ENCODE measurements at regions not wholly inside any gene's neighbourhood (a gene's known extent, or its start where the extent isn't known, plus 50 kb on each side); places are given as distances from the start of the nearest gene placed in this dataset.

GRCh38 chr9:13970018-13970417, 343.9 kb downstream of the NFIB start:
- H3K27me3 ChIP-seq: no peaks in the 10 kb centered on the region
- H3K9me3 ChIP-seq: no peaks in the 10 kb centered on the region
- H3K4me3 ChIP-seq (ENCODE audit: low read depth, low read length): no peak overlapping the region
- no peak for DNase-seq
- peaks cover 22% of the 10 kb centered on the region; the same call in 1 of the 2 replicates for H3K4me1 ChIP-seq
- TF ChIP-seq CTCF (IDR thresholded peaks at IDR 0.05; ENCODE audit: low read depth, low read length): no peak
- H3K36me3 ChIP-seq: no peaks in the 10 kb centered on the region

- no peak for DNase-seq
- Histone ChIP-seq H3K36me3 (no peaks in the 10 kb centered on the region), H3K4me1 (peaks cover 21% of the 10 kb centered on the region; the same call in 1 of the 2 replicates), H3K4me3 (ENCODE audit: low read depth, low read length) (no peak overlapping the region), H3K9me3 (no peaks in the 10 kb centered on the region), H3K27me3 (no peaks in the 10 kb centered on the region)
- TF ChIP-seq CTCF (IDR thresholded peaks at IDR 0.05; ENCODE audit: low read depth, low read length): no peak
Measured at GRCh38 chr9:13967438-13967837, 346.5 kb downstream of the NFIB start.

- Histone ChIP-seq H3K9me3 (no peaks in the 10 kb centered on the region), H3K4me3 (ENCODE audit: low read depth, low read length) (no peak overlapping the region), H3K4me1 (peaks cover 17% of the 10 kb centered on the region; the same call in 1 of the 2 replicates), H3K36me3 (no peaks in the 10 kb centered on the region), H3K27me3 (no peaks in the 10 kb centered on the region)
- no peak for TF ChIP-seq CTCF (IDR thresholded peaks at IDR 0.05; ENCODE audit: low read depth, low read length)
- DNase-seq: no peak
Measured at GRCh38 chr9:13967011-13967410, 346.9 kb downstream of the NFIB start.

- H3K27me3 ChIP-seq: no peaks in the 10 kb centered on the region
- no peak for DNase-seq
- no peak overlapping the region for H3K4me3 ChIP-seq (ENCODE audit: low read depth, low read length)
- H3K36me3 ChIP-seq: no peaks in the 10 kb centered on the region
- no peaks in the 10 kb centered on the region for H3K9me3 ChIP-seq
- no peaks in the 10 kb centered on the region for H3K4me1 ChIP-seq
- TF ChIP-seq CTCF (IDR thresholded peaks at IDR 0.05; ENCODE audit: low read depth, low read length): no peak
Measured at GRCh38 chr9:13963005-13963653, 350.8 kb downstream of the NFIB start.

- no peak for TF ChIP-seq CTCF (IDR thresholded peaks at IDR 0.05; ENCODE audit: low read depth, low read length)
- H3K4me1 ChIP-seq: no peaks in the 10 kb centered on the region
- H3K9me3 ChIP-seq: no peaks in the 10 kb centered on the region
- H3K27me3 ChIP-seq: no peaks in the 10 kb centered on the region
- no peaks in the 10 kb centered on the region for H3K36me3 ChIP-seq
- DNase-seq: no peak
- H3K4me3 ChIP-seq (ENCODE audit: low read depth, low read length): no peak overlapping the region
Measured at GRCh38 chr9:13962006-13962405, 351.9 kb downstream of the NFIB start.

- DNase-seq: no peak
- Histone ChIP-seq H3K4me3 (ENCODE audit: low read depth, low read length) (no peak overlapping the region), H3K4me1 (no peaks in the 10 kb centered on the region), H3K36me3 (no peaks in the 10 kb centered on the region), H3K9me3 (no peaks in the 10 kb centered on the region), H3K27me3 (no peaks in the 10 kb centered on the region)
- TF ChIP-seq CTCF (IDR thresholded peaks at IDR 0.05; ENCODE audit: low read depth, low read length): no peak
Measured at GRCh38 chr9:13960011-13960765, 353.8 kb downstream of the NFIB start.

All from BE2C (cell line).